GM23338 (cell line): ENCODE measurements at regions not wholly inside any gene's neighbourhood (a gene's known extent, or its start where the extent isn't known, plus 50 kb on each side); places are given as distances from the start of the nearest gene placed in this dataset.

Experiments used
- ATAC-seq: fragments of 200-7000 bp; cut with Tn5 transposase; 3 replicates; pipeline ENCODE4 v1.9.1; 2020
- DNase-seq: peaks from one replicate; pipeline ENCODE4 v3.0.0-alpha.2; 2015; ENCODE audit warnings: low spot score
- H2AFZ ChIP-seq: fragments of 200-600 bp; sonication (generic); 2 replicates; pipeline ENCODE4 v1.8.0; 2016; ENCODE audit warnings: antibody characterized with exemption, mild to moderate bottlenecking, moderate library complexity
- H3F3A ChIP-seq: fragments of 200-600 bp; sonication (generic); replicated peaks from 2 replicates; pipeline ENCODE4 v1.8.0; 2017; ENCODE audit warnings: antibody characterized with exemption, mixed run types, low read depth
- H3K27ac ChIP-seq: fragments of 200-600 bp; sonication (generic); 2 replicates; pipeline ENCODE4 v1.6.1; 2016; ENCODE audit warnings: low read depth
- H3K27me3 ChIP-seq: fragments of 200-600 bp; sonication (generic); 2 replicates; pipeline ENCODE4 v1.8.0; 2016; ENCODE audit warnings: mild to moderate bottlenecking, mixed run types, moderate library complexity; ENCODE audit not compliant: insufficient read depth
- H3K36me3 ChIP-seq: fragments of 200-600 bp; sonication (generic); 2 replicates; pipeline ENCODE4 v1.8.0; 2016; ENCODE audit warnings: mild to moderate bottlenecking; ENCODE audit not compliant: insufficient read depth
- H3K4me1 ChIP-seq: fragments of 200-600 bp; sonication (generic); 2 replicates; pipeline ENCODE4 v1.8.0; 2016; ENCODE audit warnings: mild to moderate bottlenecking, moderate library complexity; ENCODE audit not compliant: insufficient read depth
- H3K4me2 ChIP-seq: fragments of 200-600 bp; sonication (generic); 2 replicates; pipeline ENCODE4 v1.7.1; 2017; ENCODE audit warnings: mixed run types
- H3K4me3 ChIP-seq: fragments of 200-600 bp; sonication (generic); 2 replicates; pipeline ENCODE4 v1.6.1; 2016; ENCODE audit warnings: mixed run types
- H3K79me2 ChIP-seq: fragments of 200-600 bp; sonication (generic); replicated peaks from 2 replicates; pipeline ENCODE4 v1.8.0; 2017; ENCODE audit warnings: mild to moderate bottlenecking; ENCODE audit not compliant: insufficient read depth
- H3K9me2 ChIP-seq: fragments of 200-600 bp; sonication (generic); 2 replicates; pipeline ENCODE4 v1.8.0; 2017; ENCODE audit not compliant: insufficient read depth
- H4K20me1 ChIP-seq: fragments of 200-600 bp; sonication (generic); replicated peaks from 2 replicates; pipeline ENCODE4 v1.8.0; 2017; ENCODE audit warnings: mild to moderate bottlenecking; ENCODE audit not compliant: insufficient read depth
- H3K27ac Mint-ChIP-seq: 2 replicates; pipeline ENCODE4 v1.8.0; 2020; ENCODE audit warnings: inconsistent platforms, mild to moderate bottlenecking, moderate library complexity, mixed read lengths
- H3K27me3 Mint-ChIP-seq: 3 replicates; pipeline ENCODE4 v1.8.0; 2022; ENCODE audit warnings: low read depth, mild to moderate bottlenecking, moderate library complexity, mixed read lengths, inconsistent platforms; ENCODE audit not compliant: insufficient read depth, poor library complexity
- H3K36me3 Mint-ChIP-seq: 3 replicates; pipeline ENCODE4 v1.8.0; 2021; ENCODE audit warnings: low read depth, mild to moderate bottlenecking, inconsistent platforms, moderate library complexity, mixed read lengths
- H3K4me1 Mint-ChIP-seq: 3 replicates; pipeline ENCODE4 v1.8.0; 2020; ENCODE audit warnings: mild to moderate bottlenecking, inconsistent platforms, mixed read lengths
- H3K4me3 Mint-ChIP-seq: 3 replicates; pipeline ENCODE4 v1.8.0; 2021; ENCODE audit warnings: moderate library complexity, mild to moderate bottlenecking, inconsistent platforms, mixed read lengths
- H3K9me3 Mint-ChIP-seq: 3 replicates; pipeline ENCODE4 v1.8.0; 2020; ENCODE audit warnings: moderate library complexity, mild to moderate bottlenecking, inconsistent platforms, mixed read lengths
- CREB1 ChIP-seq: fragments of 250-450 bp; sonication (Bioruptor Pico); IDR thresholded peaks from 2 replicates; pipeline ENCODE4 v1.5.0; 2020; ENCODE audit warnings: low read depth, mild to moderate bottlenecking, moderate library complexity
- ETS1 ChIP-seq: IDR thresholded peaks from 2 replicates; pipeline ENCODE4 v1.6.1; 2016; ENCODE audit warnings: antibody characterized with exemption
- EZH2 ChIP-seq: fragments of 200-600 bp; sonication (generic); IDR thresholded peaks from one replicate; pipeline ENCODE4 v1.8.0; 2017; ENCODE audit warnings: antibody characterized with exemption, mild to moderate bottlenecking, low read depth; ENCODE audit not compliant: unreplicated experiment
- EZH2phosphoT487 ChIP-seq: fragments of 200-600 bp; sonication (generic); IDR thresholded peaks from one replicate; pipeline ENCODE4 v1.8.1; 2018; ENCODE audit warnings: antibody characterized with exemption; ENCODE audit not compliant: unreplicated experiment
- JUNB ChIP-seq: IDR thresholded peaks from one replicate; pipeline ENCODE4 v1.6.1; 2016; ENCODE audit warnings: antibody characterized with exemption; ENCODE audit not compliant: unreplicated experiment
- NANOG ChIP-seq: IDR thresholded peaks from 2 replicates; pipeline ENCODE4 v1.6.1; 2016; ENCODE audit warnings: antibody characterized with exemption, borderline replicate concordance
- POLR2AphosphoS5 ChIP-seq: IDR thresholded peaks from 2 replicates; pipeline ENCODE4 v1.6.1; 2016; ENCODE audit warnings: antibody characterized with exemption, low read depth
- STAT1 ChIP-seq: IDR thresholded peaks from one replicate; pipeline ENCODE4 v1.6.1; 2016; ENCODE audit warnings: antibody characterized with exemption; ENCODE audit not compliant: unreplicated experiment
- ZNF114 ChIP-seq: fragments of 250-450 bp; sonication (Bioruptor Pico); IDR thresholded peaks from 2 replicates; pipeline ENCODE4 v1.5.0; 2020; ENCODE audit warnings: mild to moderate bottlenecking, moderate library complexity
- ZNF331 ChIP-seq: fragments of 250-450 bp; sonication (Bioruptor Pico); IDR thresholded peaks from 2 replicates; pipeline ENCODE4 v1.5.0; 2020; ENCODE audit warnings: low read depth, mild to moderate bottlenecking, moderate library complexity
- TF ChIP-seq, protein P1 (sequence below): IDR thresholded peaks from one replicate; pipeline ENCODE4 v1.6.1; 2018; ENCODE audit warnings: antibody characterized with exemption; ENCODE audit not compliant: unreplicated experiment
- TF ChIP-seq, protein P2 (sequence below), 2 experiments: fragments of 200-600 bp in 1 of 2; sonication (generic) in 1 of 2; conservative IDR thresholded peaks; 2 replicates each; pipeline versions ENCODE4 v1.5.1 to v1.6.1; 2016 to 2017; ENCODE audit warnings: antibody characterized with exemption in 2 of 2, low read depth in 2 of 2, mild to moderate bottlenecking in 2 of 2, moderate library complexity in 1 of 2
- TF ChIP-seq, protein P3 (sequence below): fragments of 250-450 bp; sonication (Bioruptor Pico); IDR thresholded peaks from 2 replicates; pipeline ENCODE4 v1.5.0; 2020; ENCODE audit warnings: mild to moderate bottlenecking, moderate library complexity

- ATAC-seq (no peak), DNase-seq (no peak)
- Histone ChIP-seq H3K27ac (no peak overlapping the region), H3K4me3 (no peak overlapping the region), H4K20me1 (no peaks in the 10 kb centered on the region), H3K36me3 (peaks cover 8% of the 10 kb centered on the region; the same call in 1 of the 2 replicates), H3F3A (no peaks in the 10 kb centered on the region), H3K9me2 (no peaks in the 10 kb centered on the region), H2AFZ (no peak overlapping the region), H3K27me3 (no peaks in the 10 kb centered on the region), H3K4me1 (no peaks in the 10 kb centered on the region), H3K4me2 (no peak overlapping the region), H3K79me2 (no peaks in the 10 kb centered on the region)
- Mint-ChIP-seq H3K4me1 (no peaks in the 10 kb centered on the region), H3K27ac (no peak overlapping the region), H3K9me3 (peaks cover 79% of the 10 kb centered on the region), H3K4me3 (no peak overlapping the region), H3K36me3 (peaks cover 3% of the 10 kb centered on the region; the same call in 2 of the 3 replicates), H3K27me3 (peaks cover 7% of the 10 kb centered on the region)
- no peak for TF ChIP-seq ZNF114
- TF ChIP-seq ETS1: no peak
- no peak for TF ChIP-seq JUNB
- no peak for TF ChIP-seq ZNF331 (CRISPR knock-in tag)
- no peak for TF ChIP-seq POLR2AphosphoS5
- TF ChIP-seq, protein P1, sequence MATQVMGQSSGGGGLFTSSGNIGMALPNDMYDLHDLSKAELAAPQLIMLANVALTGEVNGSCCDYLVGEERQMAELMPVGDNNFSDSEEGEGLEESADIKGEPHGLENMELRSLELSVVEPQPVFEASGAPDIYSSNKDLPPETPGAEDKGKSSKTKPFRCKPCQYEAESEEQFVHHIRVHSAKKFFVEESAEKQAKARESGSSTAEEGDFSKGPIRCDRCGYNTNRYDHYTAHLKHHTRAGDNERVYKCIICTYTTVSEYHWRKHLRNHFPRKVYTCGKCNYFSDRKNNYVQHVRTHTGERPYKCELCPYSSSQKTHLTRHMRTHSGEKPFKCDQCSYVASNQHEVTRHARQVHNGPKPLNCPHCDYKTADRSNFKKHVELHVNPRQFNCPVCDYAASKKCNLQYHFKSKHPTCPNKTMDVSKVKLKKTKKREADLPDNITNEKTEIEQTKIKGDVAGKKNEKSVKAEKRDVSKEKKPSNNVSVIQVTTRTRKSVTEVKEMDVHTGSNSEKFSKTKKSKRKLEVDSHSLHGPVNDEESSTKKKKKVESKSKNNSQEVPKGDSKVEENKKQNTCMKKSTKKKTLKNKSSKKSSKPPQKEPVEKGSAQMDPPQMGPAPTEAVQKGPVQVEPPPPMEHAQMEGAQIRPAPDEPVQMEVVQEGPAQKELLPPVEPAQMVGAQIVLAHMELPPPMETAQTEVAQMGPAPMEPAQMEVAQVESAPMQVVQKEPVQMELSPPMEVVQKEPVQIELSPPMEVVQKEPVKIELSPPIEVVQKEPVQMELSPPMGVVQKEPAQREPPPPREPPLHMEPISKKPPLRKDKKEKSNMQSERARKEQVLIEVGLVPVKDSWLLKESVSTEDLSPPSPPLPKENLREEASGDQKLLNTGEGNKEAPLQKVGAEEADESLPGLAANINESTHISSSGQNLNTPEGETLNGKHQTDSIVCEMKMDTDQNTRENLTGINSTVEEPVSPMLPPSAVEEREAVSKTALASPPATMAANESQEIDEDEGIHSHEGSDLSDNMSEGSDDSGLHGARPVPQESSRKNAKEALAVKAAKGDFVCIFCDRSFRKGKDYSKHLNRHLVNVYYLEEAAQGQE: no peak
- TF ChIP-seq, protein P2, sequence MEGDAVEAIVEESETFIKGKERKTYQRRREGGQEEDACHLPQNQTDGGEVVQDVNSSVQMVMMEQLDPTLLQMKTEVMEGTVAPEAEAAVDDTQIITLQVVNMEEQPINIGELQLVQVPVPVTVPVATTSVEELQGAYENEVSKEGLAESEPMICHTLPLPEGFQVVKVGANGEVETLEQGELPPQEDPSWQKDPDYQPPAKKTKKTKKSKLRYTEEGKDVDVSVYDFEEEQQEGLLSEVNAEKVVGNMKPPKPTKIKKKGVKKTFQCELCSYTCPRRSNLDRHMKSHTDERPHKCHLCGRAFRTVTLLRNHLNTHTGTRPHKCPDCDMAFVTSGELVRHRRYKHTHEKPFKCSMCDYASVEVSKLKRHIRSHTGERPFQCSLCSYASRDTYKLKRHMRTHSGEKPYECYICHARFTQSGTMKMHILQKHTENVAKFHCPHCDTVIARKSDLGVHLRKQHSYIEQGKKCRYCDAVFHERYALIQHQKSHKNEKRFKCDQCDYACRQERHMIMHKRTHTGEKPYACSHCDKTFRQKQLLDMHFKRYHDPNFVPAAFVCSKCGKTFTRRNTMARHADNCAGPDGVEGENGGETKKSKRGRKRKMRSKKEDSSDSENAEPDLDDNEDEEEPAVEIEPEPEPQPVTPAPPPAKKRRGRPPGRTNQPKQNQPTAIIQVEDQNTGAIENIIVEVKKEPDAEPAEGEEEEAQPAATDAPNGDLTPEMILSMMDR (conservative IDR thresholded peaks at IDR 0.05; ENCODE audit: low read depth in 2 of 2): no peak
- TF ChIP-seq NANOG: no peak
- no peak for TF ChIP-seq EZH2phosphoT487
- TF ChIP-seq STAT1: no peak
- TF ChIP-seq, protein P3, sequence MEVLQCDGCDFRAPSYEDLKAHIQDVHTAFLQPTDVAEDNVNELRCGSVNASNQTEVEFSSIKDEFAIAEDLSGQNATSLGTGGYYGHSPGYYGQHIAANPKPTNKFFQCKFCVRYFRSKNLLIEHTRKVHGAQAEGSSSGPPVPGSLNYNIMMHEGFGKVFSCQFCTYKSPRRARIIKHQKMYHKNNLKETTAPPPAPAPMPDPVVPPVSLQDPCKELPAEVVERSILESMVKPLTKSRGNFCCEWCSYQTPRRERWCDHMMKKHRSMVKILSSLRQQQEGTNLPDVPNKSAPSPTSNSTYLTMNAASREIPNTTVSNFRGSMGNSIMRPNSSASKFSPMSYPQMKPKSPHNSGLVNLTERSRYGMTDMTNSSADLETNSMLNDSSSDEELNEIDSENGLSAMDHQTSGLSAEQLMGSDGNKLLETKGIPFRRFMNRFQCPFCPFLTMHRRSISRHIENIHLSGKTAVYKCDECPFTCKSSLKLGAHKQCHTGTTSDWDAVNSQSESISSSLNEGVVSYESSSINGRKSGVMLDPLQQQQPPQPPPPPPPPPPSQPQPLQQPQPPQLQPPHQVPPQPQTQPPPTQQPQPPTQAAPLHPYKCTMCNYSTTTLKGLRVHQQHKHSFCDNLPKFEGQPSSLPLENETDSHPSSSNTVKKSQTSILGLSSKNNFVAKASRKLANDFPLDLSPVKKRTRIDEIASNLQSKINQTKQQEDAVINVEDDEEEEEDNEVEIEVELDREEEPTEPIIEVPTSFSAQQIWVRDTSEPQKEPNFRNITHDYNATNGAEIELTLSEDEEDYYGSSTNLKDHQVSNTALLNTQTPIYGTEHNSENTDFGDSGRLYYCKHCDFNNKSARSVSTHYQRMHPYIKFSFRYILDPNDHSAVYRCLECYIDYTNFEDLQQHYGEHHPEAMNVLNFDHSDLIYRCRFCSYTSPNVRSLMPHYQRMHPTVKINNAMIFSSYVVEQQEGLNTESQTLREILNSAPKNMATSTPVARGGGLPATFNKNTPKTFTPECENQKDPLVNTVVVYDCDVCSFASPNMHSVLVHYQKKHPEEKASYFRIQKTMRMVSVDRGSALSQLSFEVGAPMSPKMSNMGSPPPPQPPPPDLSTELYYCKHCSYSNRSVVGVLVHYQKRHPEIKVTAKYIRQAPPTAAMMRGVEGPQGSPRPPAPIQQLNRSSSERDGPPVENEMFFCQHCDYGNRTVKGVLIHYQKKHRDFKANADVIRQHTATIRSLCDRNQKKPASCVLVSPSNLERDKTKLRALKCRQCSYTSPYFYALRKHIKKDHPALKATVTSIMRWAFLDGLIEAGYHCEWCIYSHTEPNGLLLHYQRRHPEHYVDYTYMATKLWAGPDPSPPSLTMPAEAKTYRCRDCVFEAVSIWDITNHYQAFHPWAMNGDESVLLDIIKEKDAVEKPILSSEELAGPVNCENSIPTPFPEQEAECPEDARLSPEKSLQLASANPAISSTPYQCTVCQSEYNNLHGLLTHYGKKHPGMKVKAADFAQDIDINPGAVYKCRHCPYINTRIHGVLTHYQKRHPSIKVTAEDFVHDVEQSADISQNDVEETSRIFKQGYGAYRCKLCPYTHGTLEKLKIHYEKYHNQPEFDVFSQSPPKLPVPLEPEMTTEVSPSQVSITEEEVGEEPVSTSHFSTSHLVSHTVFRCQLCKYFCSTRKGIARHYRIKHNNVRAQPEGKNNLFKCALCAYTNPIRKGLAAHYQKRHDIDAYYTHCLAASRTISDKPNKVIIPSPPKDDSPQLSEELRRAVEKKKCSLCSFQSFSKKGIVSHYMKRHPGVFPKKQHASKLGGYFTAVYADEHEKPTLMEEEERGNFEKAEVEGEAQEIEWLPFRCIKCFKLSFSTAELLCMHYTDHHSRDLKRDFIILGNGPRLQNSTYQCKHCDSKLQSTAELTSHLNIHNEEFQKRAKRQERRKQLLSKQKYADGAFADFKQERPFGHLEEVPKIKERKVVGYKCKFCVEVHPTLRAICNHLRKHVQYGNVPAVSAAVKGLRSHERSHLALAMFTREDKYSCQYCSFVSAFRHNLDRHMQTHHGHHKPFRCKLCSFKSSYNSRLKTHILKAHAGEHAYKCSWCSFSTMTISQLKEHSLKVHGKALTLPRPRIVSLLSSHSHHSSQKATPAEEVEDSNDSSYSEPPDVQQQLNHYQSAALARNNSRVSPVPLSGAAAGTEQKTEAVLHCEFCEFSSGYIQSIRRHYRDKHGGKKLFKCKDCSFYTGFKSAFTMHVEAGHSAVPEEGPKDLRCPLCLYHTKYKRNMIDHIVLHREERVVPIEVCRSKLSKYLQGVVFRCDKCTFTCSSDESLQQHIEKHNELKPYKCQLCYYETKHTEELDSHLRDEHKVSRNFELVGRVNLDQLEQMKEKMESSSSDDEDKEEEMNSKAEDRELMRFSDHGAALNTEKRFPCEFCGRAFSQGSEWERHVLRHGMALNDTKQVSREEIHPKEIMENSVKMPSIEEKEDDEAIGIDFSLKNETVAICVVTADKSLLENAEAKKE (CRISPR knock-in tag): no peak
- no peak for TF ChIP-seq CREB1
- TF ChIP-seq EZH2: no peak
Observed at GRCh38 chr3:5698851-5699250, 511.3 kb downstream of the EDEM1 start.
